ENCODE measurements at regions not wholly inside any gene's neighbourhood (a gene's known extent, or its start where the extent isn't known, plus 50 kb on each side); places are given as distances from the start of the nearest gene placed in this dataset.

DNA sequence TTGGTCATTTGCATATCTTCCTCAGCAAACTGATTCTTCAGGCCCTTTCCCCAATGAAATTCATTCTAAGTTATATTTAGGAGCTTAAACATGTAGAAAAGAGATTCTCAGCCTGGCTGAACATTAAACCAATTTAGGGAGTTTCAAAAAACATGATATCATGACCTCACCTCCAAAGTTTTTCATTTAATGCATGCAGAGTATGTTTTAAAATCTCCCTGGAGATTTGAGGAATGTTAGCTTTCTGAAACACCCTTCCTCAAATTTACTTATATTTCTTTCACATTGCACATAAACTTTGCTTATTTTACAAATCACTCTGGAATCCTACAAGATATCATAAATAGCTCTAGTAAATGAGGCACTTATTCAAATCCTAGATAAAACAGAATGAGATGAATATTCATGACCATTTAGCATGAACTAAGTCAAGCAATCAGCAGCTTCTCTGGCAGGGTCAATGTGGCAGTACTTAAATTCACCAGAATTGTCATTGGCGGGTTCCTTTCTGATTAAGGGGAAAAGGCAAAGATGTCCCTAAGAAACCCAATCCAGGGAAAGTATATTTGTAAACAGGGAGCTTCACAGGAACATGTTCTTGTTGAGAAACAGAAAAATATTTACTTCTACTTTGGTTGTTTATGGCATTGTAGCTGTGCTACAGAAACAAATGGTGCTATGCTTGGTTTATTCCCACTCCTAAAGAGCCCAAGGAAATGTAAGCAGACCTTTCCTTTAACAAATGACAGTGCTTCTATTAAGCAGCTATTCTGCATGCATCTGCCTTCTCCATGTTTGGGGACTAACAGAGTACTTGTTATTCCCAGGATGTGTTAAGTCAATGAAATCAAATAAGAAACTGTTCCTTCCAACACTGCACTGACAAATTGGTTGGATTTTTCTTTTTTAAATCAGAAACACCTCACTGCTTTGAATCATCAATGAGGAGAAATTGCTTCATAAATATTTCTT lies 162.3 kb downstream of the C11orf87 start:
- TF ChIP-seq, protein P1, sequence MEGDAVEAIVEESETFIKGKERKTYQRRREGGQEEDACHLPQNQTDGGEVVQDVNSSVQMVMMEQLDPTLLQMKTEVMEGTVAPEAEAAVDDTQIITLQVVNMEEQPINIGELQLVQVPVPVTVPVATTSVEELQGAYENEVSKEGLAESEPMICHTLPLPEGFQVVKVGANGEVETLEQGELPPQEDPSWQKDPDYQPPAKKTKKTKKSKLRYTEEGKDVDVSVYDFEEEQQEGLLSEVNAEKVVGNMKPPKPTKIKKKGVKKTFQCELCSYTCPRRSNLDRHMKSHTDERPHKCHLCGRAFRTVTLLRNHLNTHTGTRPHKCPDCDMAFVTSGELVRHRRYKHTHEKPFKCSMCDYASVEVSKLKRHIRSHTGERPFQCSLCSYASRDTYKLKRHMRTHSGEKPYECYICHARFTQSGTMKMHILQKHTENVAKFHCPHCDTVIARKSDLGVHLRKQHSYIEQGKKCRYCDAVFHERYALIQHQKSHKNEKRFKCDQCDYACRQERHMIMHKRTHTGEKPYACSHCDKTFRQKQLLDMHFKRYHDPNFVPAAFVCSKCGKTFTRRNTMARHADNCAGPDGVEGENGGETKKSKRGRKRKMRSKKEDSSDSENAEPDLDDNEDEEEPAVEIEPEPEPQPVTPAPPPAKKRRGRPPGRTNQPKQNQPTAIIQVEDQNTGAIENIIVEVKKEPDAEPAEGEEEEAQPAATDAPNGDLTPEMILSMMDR (conservative IDR thresholded peaks at IDR 0.05; ENCODE audit: control insufficient read depth, insufficient read depth, low read depth, low read length), result no peak
- no peak overlapping the region for H3K4me3 ChIP-seq (ENCODE audit: control insufficient read depth, low read depth, low read length)
- no peak for DNase-seq (ENCODE audit: low read depth)

DNA sequence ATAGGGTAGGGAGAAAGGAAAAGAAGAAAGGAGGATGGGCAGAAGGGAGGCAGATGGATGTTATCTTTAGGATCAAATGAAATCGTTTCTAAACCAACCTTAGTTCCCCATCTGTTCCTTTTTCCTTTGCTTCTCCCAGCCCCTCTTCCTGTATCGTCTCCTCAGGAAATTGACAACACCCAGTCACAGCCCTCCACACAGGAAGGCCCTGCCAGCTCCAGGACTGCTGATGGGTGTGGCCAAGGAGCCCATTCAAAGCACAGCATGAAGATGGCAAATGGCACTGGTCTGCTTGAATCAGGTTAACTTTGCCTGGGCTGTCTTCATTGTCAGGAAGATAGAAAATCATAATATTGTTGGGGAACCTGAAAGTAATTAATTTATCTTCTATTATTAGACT lies 164.8 kb downstream of the C11orf87 start:
- DNase-seq (ENCODE audit: low read depth), result no peak

DNA sequence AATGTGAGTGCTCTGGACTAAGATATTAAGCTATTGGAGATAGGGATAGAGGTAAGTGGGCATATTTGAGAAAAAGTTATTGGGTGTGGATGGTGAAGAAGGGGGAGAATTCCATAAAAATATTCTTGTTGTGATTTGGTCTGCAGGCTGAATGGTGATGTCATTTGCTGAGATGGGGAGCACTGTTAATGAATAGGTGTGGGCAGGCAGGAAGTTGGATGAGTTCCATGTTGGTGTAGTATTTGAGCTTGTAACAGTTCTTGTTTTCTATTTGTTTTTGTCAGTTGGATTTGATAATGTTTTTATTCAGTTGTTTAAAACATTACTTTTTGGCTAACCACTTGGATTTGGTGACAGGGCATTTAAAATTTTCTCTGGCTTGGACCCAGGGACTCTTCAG lies 168.8 kb downstream of the C11orf87 start:
- no peak overlapping the region for H3K4me3 ChIP-seq (ENCODE audit: control insufficient read depth, low read depth, low read length)
- no peak for DNase-seq (ENCODE audit: low read depth)
- TF ChIP-seq, protein P1 (conservative IDR thresholded peaks at IDR 0.05; ENCODE audit: control insufficient read depth, insufficient read depth, low read depth, low read length), result no peak

More for the DNA sequence above, 164.8 kb downstream of the C11orf87 start:
- TF ChIP-seq, protein P1 (conservative IDR thresholded peaks at IDR 0.05; ENCODE audit: control insufficient read depth, insufficient read depth, low read depth, low read length), result no peak
- no peak overlapping the region for H3K4me3 ChIP-seq (ENCODE audit: control insufficient read depth, low read depth, low read length)

DNA sequence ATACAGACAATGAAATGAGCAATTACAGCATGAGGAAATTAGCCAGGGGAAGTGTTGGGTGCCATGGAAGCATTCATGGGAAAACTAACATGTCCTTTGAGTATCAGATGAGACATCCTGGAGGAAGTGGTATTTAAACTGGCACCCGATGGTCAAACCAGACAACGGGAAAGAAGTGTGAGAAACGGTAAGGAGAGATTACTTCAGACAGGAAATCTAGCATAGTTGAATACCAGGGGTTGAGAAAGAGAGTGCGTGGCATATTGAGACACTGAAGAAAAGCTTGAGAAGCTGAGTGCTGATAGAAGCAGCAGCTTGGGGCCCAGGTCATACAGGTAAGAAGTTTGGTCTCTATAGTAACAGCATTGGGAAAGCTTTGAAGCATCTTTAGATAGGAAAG lies 175.3 kb downstream of the C11orf87 start:
- no peak overlapping the region for H3K4me3 ChIP-seq (ENCODE audit: control insufficient read depth, low read depth, low read length)
- no peak for DNase-seq (ENCODE audit: low read depth)
- TF ChIP-seq, protein P1 (conservative IDR thresholded peaks at IDR 0.05; ENCODE audit: control insufficient read depth, insufficient read depth, low read depth, low read length), result no peak

DNA sequence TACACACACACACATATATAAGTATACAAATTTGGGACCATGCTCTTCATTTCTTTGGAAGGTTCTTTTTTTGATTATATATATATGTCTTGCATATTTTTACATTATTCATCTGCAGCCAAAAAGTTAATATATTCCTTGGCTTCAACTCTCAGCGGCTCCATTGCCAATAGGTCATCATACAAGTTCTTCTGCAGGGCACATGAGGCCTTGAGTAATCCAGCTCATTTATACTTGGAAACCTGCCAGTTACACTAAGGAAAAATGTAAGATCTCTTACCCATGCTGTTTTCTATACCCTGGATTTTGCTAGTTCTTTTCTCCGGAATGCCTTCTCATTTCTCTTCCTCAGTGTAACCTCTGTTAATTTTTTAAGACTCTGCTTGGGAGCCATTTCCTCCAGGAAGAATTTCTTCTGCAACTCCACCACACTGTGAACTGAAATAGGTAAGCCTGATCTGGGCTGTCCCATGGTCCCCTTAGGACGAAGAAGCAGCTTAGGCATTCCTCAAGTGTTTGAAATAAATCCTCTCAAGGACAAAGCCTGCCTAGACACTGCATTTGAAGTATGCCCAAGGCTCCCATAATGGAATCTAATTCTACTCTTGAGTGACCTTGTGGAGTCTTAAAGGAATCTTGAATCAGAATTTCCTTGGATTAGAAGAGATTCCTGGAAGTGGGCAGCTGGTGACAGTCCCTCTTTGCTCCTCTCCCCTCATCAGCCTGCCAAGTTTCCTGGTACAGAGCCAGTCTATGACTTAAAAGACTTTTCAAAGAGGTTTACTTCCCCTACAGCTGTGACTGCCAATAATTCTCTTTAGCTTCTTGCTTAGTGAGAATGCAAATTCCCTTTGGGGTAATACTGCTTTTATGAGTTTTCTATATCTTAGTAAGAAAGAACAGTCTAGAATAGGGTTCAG lies 182.8 kb downstream of the C11orf87 start:
- H3K4me3 ChIP-seq (ENCODE audit: control insufficient read depth, low read depth, low read length), result no peak overlapping the region
- TF ChIP-seq, protein P1 (conservative IDR thresholded peaks at IDR 0.05; ENCODE audit: control insufficient read depth, insufficient read depth, low read depth, low read length), result no peak
- DNase-seq (ENCODE audit: low read depth), result peak; percentile 18

DNA sequence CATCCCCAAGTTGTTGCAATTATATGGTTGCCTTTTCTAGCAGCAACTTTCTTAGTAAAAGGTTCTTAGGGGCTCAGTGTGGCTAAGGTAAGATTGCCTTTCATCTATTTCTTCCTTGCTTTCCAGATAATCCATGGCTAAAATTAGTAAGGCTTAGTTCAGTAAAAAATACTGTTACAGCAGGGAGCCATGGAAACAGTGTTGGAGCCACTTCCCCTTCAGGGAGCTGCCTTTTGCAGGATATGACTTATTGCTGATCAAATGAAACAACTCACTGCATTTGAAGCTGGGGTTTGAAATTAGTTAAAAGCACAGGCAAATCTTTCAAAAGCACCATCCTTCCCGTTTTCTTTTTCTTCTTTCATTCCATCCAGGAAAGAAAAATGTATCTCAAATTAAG lies 184.3 kb downstream of the C11orf87 start:
- TF ChIP-seq, protein P1 (conservative IDR thresholded peaks at IDR 0.05; ENCODE audit: control insufficient read depth, insufficient read depth, low read depth, low read length), result no peak
- DNase-seq (ENCODE audit: low read depth), result no peak
- no peak overlapping the region for H3K4me3 ChIP-seq (ENCODE audit: control insufficient read depth, low read depth, low read length)

Data from fibroblast of mammary gland (primary cell).